GM23248 (cell line): ENCODE measurements at regions not wholly inside any gene's neighbourhood (a gene's known extent, or its start where the extent isn't known, plus 50 kb on each side); places are given as distances from the start of the nearest gene placed in this dataset.

Experiments
- DNase-seq: peaks from one replicate; pipeline ENCODE4 v3.0.0-alpha.2; 2015
- H2AFZ ChIP-seq: fragments of 200-600 bp; sonication (generic); 2 replicates; pipeline ENCODE4 v1.6.1; 2016; ENCODE audit warnings: antibody characterized with exemption
- H3F3A ChIP-seq: fragments of 200-600 bp; sonication (generic); 2 replicates; pipeline ENCODE4 v1.6.1; 2016; ENCODE audit warnings: mild to moderate bottlenecking, antibody characterized with exemption, mixed run types; ENCODE audit not compliant: insufficient read depth
- H3K27ac ChIP-seq: fragments of 200-600 bp; sonication (generic); 2 replicates; pipeline ENCODE4 v1.5.1; 2016; ENCODE audit warnings: mild to moderate bottlenecking
- H3K27me3 ChIP-seq: fragments of 200-600 bp; sonication (generic); replicated peaks from 2 replicates; pipeline ENCODE4 v1.6.1; 2016; ENCODE audit warnings: mild to moderate bottlenecking; ENCODE audit not compliant: insufficient read depth
- H3K36me3 ChIP-seq: fragments of 200-600 bp; sonication (generic); 2 replicates; pipeline ENCODE4 v1.6.1; 2016; ENCODE audit warnings: low read depth, mild to moderate bottlenecking
- H3K4me1 ChIP-seq: fragments of 200-600 bp; sonication (generic); 2 replicates; pipeline ENCODE4 v1.6.1; 2016; ENCODE audit warnings: mild to moderate bottlenecking; ENCODE audit not compliant: insufficient read depth
- H3K4me2 ChIP-seq: fragments of 200-600 bp; sonication (generic); one replicate; pipeline ENCODE4 v1.6.1; 2016; ENCODE audit warnings: mild to moderate bottlenecking; ENCODE audit not compliant: unreplicated experiment
- H3K4me3 ChIP-seq: fragments of 200-600 bp; sonication (generic); 2 replicates; pipeline ENCODE4 v1.5.1; 2016; ENCODE audit warnings: mild to moderate bottlenecking
- H3K79me2 ChIP-seq: fragments of 200-600 bp; sonication (generic); 2 replicates; pipeline ENCODE4 v1.6.1; 2016; ENCODE audit warnings: mild to moderate bottlenecking; ENCODE audit not compliant: insufficient read depth
- H3K9ac ChIP-seq: fragments of 200-600 bp; sonication (generic); 2 replicates; pipeline ENCODE4 v1.6.1; 2016; ENCODE audit warnings: mild to moderate bottlenecking
- H3K9me2 ChIP-seq: fragments of 200-600 bp; sonication (generic); 2 replicates; pipeline ENCODE4 v1.6.1; 2016; ENCODE audit warnings: mixed run types, mild to moderate bottlenecking, moderate library complexity; ENCODE audit not compliant: insufficient read depth
- H3K9me3 ChIP-seq: fragments of 200-600 bp; sonication (generic); one replicate; pipeline ENCODE4 v1.6.1; 2017; ENCODE audit warnings: low read depth
- H4K20me1 ChIP-seq: fragments of 200-600 bp; sonication (generic); 2 replicates; pipeline ENCODE4 v1.6.0; 2016; ENCODE audit not compliant: insufficient read depth
- EZH2 ChIP-seq: fragments of 200-600 bp; sonication (generic); IDR thresholded peaks from 2 replicates; pipeline ENCODE4 v1.6.1; 2018; ENCODE audit warnings: antibody characterized with exemption, mild to moderate bottlenecking; ENCODE audit not compliant: insufficient read depth, poor library complexity, severe bottlenecking
- EZH2phosphoT487 ChIP-seq: fragments of 200-600 bp; sonication (generic); IDR thresholded peaks from 2 replicates; pipeline ENCODE4 v1.6.1; 2018; ENCODE audit warnings: antibody characterized with exemption, moderate library complexity, mild to moderate bottlenecking, low read depth; ENCODE audit not compliant: insufficient read depth
- WGBS, 2 experiments: methylation state at CpG; one replicate each; pipeline ENCODE4 v1.1.6; 2015 to 2017; ENCODE audit warnings: low lambda C conversion rate in 2 of 2, low coverage in 1 of 2; ENCODE audit errors: missing lambda C conversion rate in 2 of 2; 5-methylcytosine and 5-hydroxymethylcytosine counted together
- in situ Hi-C: fragments of 300-500 bp; cut with MboI; formaldehyde crosslinking; loops from 2 replicates; pipeline ENCODE4 v1.15.0; 2020

- Histone ChIP-seq H4K20me1 (no peaks in the 10 kb centered on the region), H3K9ac (no peak overlapping the region), H3K27me3 (no peaks in the 10 kb centered on the region), H3K9me3 (no peaks in the 10 kb centered on the region), H3K4me2 (no peak overlapping the region), H2AFZ (0 out of 2 replicates have a peak overlapping the region, but pooled peaks have one; percentile 2), H3K36me3 (no peaks in the 10 kb centered on the region), H3F3A (0 out of 2 replicates have a peak, but pooled peaks cover 5% of the 10 kb centered on the region), H3K79me2 (no peaks in the 10 kb centered on the region), H3K9me2 (no peaks in the 10 kb centered on the region), H3K4me1 (peaks cover 16% of the 10 kb centered on the region), H3K4me3 (no peak overlapping the region), H3K27ac (no peak overlapping the region)
- WGBS, 2 experiments, result 39 to 40% methylated on average over 3 of the region's 3 CpGs
- no peak for TF ChIP-seq EZH2phosphoT487
- no peak for TF ChIP-seq EZH2
- in situ Hi-C loops, result no loop called here
- DNase-seq, result no peak
Measured at GRCh38 chr3:177764933-177765332, 567.7 kb upstream of the TBL1XR1 start.

GRCh38 chr3:177770383-177771230 is 573.3 kb upstream of the TBL1XR1 start:
- DNase-seq, result peak; percentile 50
- H3K9me3 ChIP-seq, result no peaks in the 10 kb centered on the region
- peak overlapping the region; percentile 42 for H3K4me2 ChIP-seq
- no peak overlapping the region; the same call in 1 of the 2 replicates for H2AFZ ChIP-seq
- no peaks in the 10 kb centered on the region for H3K27me3 ChIP-seq
- no peaks in the 10 kb centered on the region for H3K36me3 ChIP-seq
- 0 out of 2 replicates have a peak overlapping the region, but pooled peaks have one; percentile 12 for H3K4me3 ChIP-seq
- in situ Hi-C loops, result no loop called here
- no peaks in the 10 kb centered on the region for H3K79me2 ChIP-seq
- H4K20me1 ChIP-seq, result no peaks in the 10 kb centered on the region
- H3K9ac ChIP-seq, result no peak overlapping the region
- no peaks in the 10 kb centered on the region for H3K9me2 ChIP-seq
- peaks cover 20% of the 10 kb centered on the region for H3F3A ChIP-seq
- 15 to 25% methylated on average over 2 of the region's 2 CpGs for WGBS, 2 experiments
- peaks cover 23% of the 10 kb centered on the region for H3K4me1 ChIP-seq
- no peak overlapping the region for H3K27ac ChIP-seq
- TF ChIP-seq EZH2phosphoT487 (no peak), EZH2 (no peak)

GRCh38 chr3:177771780-177772179 is 574.5 kb upstream of the TBL1XR1 start:
- H3K9me2 ChIP-seq, result no peaks in the 10 kb centered on the region
- DNase-seq, result no peak
- peaks cover 33% of the 10 kb centered on the region for H3K4me1 ChIP-seq
- H3K9me3 ChIP-seq, result no peaks in the 10 kb centered on the region
- no peaks in the 10 kb centered on the region for H4K20me1 ChIP-seq
- in situ Hi-C loops, result no loop called here
- no peaks in the 10 kb centered on the region for H3K79me2 ChIP-seq
- WGBS, 2 experiments, result 92 to 94% methylated on average over 2 of the region's 2 CpGs
- H2AFZ ChIP-seq, result no peak overlapping the region; the same call in 1 of the 2 replicates
- H3K9ac ChIP-seq, result no peak overlapping the region
- H3K4me3 ChIP-seq, result no peak overlapping the region
- TF ChIP-seq EZH2phosphoT487 (no peak), EZH2 (no peak)
- no peaks in the 10 kb centered on the region for H3K36me3 ChIP-seq
- peaks cover 20% of the 10 kb centered on the region for H3F3A ChIP-seq
- no peak overlapping the region for H3K4me2 ChIP-seq
- H3K27ac ChIP-seq, result no peak overlapping the region
- no peaks in the 10 kb centered on the region for H3K27me3 ChIP-seq

DNA sequence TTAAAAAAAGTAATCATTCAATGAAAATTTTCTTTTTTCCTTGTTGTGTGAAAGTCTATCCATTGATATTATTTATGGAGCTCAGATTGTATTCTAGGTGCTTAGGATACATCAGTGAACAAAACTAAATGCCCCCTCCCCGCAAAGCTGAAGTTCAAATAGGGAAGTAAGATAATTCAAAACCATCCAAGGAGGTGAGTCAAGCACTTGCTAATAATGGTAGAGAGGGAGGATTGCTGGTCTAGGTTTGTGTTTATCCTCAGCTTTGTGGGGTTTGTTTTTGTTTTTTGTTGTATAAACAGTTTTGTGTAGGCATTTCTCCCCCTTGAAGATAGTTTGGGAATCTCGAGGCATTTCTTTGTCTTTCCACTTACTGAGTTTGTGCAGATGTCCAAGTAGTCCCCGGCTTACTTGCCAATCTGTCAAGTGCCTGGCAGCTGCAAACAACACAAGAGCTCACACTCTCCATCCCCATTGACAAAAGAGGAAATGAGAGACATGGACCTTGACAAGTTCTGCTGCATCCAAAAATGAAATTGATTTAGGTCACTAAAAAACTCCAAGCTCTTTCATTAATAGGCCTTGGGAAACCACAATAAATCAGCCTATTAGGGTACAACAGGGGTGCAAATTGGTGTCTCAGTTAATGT is 575.8 kb upstream of the TBL1XR1 start:
- TF ChIP-seq EZH2phosphoT487 (no peak), EZH2 (no peak)
- Histone ChIP-seq H3K27ac (no peak overlapping the region), H3K36me3 (no peaks in the 10 kb centered on the region), H3K4me3 (no peak overlapping the region), H3K4me2 (no peak overlapping the region), H3K9me3 (no peaks in the 10 kb centered on the region), H4K20me1 (no peaks in the 10 kb centered on the region), H3K9ac (no peak overlapping the region), H3K79me2 (no peaks in the 10 kb centered on the region), H3K4me1 (peaks cover 42% of the 10 kb centered on the region), H3K9me2 (no peaks in the 10 kb centered on the region), H3F3A (peaks cover 20% of the 10 kb centered on the region), H3K27me3 (no peaks in the 10 kb centered on the region), H2AFZ (no peak overlapping the region)
- WGBS, 2 experiments, result 52 to 66% methylated on average over 3 of the region's 3 CpGs
- in situ Hi-C loops, result no loop called here
- no peak for DNase-seq
